ENCODE measurements at regions not wholly inside any gene's neighbourhood (a gene's known extent, or its start where the extent isn't known, plus 50 kb on each side); places are given as distances from the start of the nearest gene placed in this dataset.

- TF ChIP-seq CTCF (IDR thresholded peaks at IDR 0.05; ENCODE audit: unreplicated experiment in 3 of 3): no peak
- H3K9me3 Mint-ChIP-seq: peaks cover 3% of the 10 kb centered on the region
- H3K4me3 Mint-ChIP-seq: no peak overlapping the region
- H3K4me1 Mint-ChIP-seq: no peaks in the 10 kb centered on the region
- no peaks in the 10 kb centered on the region for H3K36me3 Mint-ChIP-seq (ENCODE audit: low read depth)
- H3K27me3 Mint-ChIP-seq (ENCODE audit: low read depth): no peaks in the 10 kb centered on the region
- H3K27ac Mint-ChIP-seq: no peak overlapping the region
Measured at GRCh38 chr5:14948383-14948782, 76.8 kb upstream of the ANKH start.

- no peak overlapping the region for H3K4me3 Mint-ChIP-seq
- H3K27ac Mint-ChIP-seq: no peak overlapping the region
- H3K9me3 Mint-ChIP-seq: peaks cover 3% of the 10 kb centered on the region
- H3K27me3 Mint-ChIP-seq (ENCODE audit: low read depth): no peaks in the 10 kb centered on the region
- no peaks in the 10 kb centered on the region for H3K36me3 Mint-ChIP-seq (ENCODE audit: low read depth)
- H3K4me1 Mint-ChIP-seq: no peaks in the 10 kb centered on the region
- peak in 2 of 3 experiments; percentile 10 to 19 for TF ChIP-seq CTCF (IDR thresholded peaks at IDR 0.05; ENCODE audit: unreplicated experiment in 3 of 3)
Measured at GRCh38 chr5:14946815-14947620, 75.4 kb upstream of the ANKH start.

GRCh38 chr5:14945450-14945849 lies 73.9 kb upstream of the ANKH start:
- no peaks in the 10 kb centered on the region for H3K27me3 Mint-ChIP-seq (ENCODE audit: low read depth)
- no peak overlapping the region for H3K27ac Mint-ChIP-seq
- no peak for TF ChIP-seq CTCF (IDR thresholded peaks at IDR 0.05; ENCODE audit: unreplicated experiment in 3 of 3)
- H3K36me3 Mint-ChIP-seq (ENCODE audit: low read depth): no peaks in the 10 kb centered on the region
- H3K4me1 Mint-ChIP-seq: no peaks in the 10 kb centered on the region
- peaks cover 3% of the 10 kb centered on the region for H3K9me3 Mint-ChIP-seq
- no peak overlapping the region for H3K4me3 Mint-ChIP-seq

GRCh38 chr5:14944996-14945395 lies 73.4 kb upstream of the ANKH start:
- TF ChIP-seq CTCF (IDR thresholded peaks at IDR 0.05; ENCODE audit: unreplicated experiment in 3 of 3): no peak
- H3K27ac Mint-ChIP-seq: no peak overlapping the region
- H3K9me3 Mint-ChIP-seq: peaks cover 3% of the 10 kb centered on the region
- H3K27me3 Mint-ChIP-seq (ENCODE audit: low read depth): no peaks in the 10 kb centered on the region
- H3K4me1 Mint-ChIP-seq: no peaks in the 10 kb centered on the region
- no peaks in the 10 kb centered on the region for H3K36me3 Mint-ChIP-seq (ENCODE audit: low read depth)
- H3K4me3 Mint-ChIP-seq: no peak overlapping the region

- Mint-ChIP-seq H3K27me3 (ENCODE audit: low read depth) (no peaks in the 10 kb centered on the region), H3K36me3 (ENCODE audit: low read depth) (no peaks in the 10 kb centered on the region), H3K27ac (no peak overlapping the region), H3K4me3 (no peak overlapping the region), H3K9me3 (no peaks in the 10 kb centered on the region), H3K4me1 (no peaks in the 10 kb centered on the region)
- no peak for TF ChIP-seq CTCF (IDR thresholded peaks at IDR 0.05; ENCODE audit: unreplicated experiment in 3 of 3)
Measured at GRCh38 chr5:14944350-14944739, 72.8 kb upstream of the ANKH start.

GRCh38 chr5:14942212-14942611 lies 70.6 kb upstream of the ANKH start:
- Mint-ChIP-seq H3K4me1 (peaks cover 3% of the 10 kb centered on the region), H3K27me3 (ENCODE audit: low read depth) (no peaks in the 10 kb centered on the region), H3K4me3 (no peak overlapping the region), H3K27ac (no peak overlapping the region), H3K36me3 (ENCODE audit: low read depth) (no peaks in the 10 kb centered on the region), H3K9me3 (no peaks in the 10 kb centered on the region)
- TF ChIP-seq CTCF (IDR thresholded peaks at IDR 0.05; ENCODE audit: unreplicated experiment in 3 of 3): no peak

Data from nephron (organoid).